DOHH2 (cell line): ENCODE measurements at regions not wholly inside any gene's neighbourhood (a gene's known extent, or its start where the extent isn't known, plus 50 kb on each side); places are given as distances from the start of the nearest gene placed in this dataset.

Source experiments
- H3F3A ChIP-seq: fragments of 200-600 bp; sonication (generic), shearing (Covaris generic); 2 replicates; pipeline ENCODE4 v1.6.0; 2016; ENCODE audit warnings: antibody characterized with exemption, mild to moderate bottlenecking; ENCODE audit not compliant: control insufficient read depth, insufficient read depth
- H3K27ac ChIP-seq: fragments of 200-600 bp; sonication (generic); 2 replicates; pipeline ENCODE4 v1.5.1; 2014; ENCODE audit warnings: low read depth, mild to moderate bottlenecking, low read length, moderate library complexity
- H3K27me3 ChIP-seq: fragments of 200-600 bp; sonication (generic); 2 replicates; pipeline ENCODE4 v1.6.1; 2014; ENCODE audit warnings: mild to moderate bottlenecking, low read length, mixed read lengths; ENCODE audit not compliant: control insufficient read depth
- H3K36me3 ChIP-seq: fragments of 200-600 bp; sonication (generic); 2 replicates; pipeline ENCODE4 v1.6.1; 2014; ENCODE audit warnings: mild to moderate bottlenecking, low read length, moderate library complexity, mixed read lengths; ENCODE audit not compliant: control insufficient read depth
- H3K4me1 ChIP-seq: fragments of 200-600 bp; sonication (generic); 2 replicates; pipeline ENCODE4 v1.6.1; 2014; ENCODE audit warnings: mild to moderate bottlenecking, low read length, mixed read lengths; ENCODE audit not compliant: control insufficient read depth
- H3K4me2 ChIP-seq: fragments of 200-600 bp; sonication (generic); 2 replicates; pipeline ENCODE4 v1.6.0; 2014; ENCODE audit warnings: mild to moderate bottlenecking, low read length, moderate library complexity
- H3K4me3 ChIP-seq: fragments of 200-600 bp; sonication (generic); 2 replicates; pipeline ENCODE4 v1.5.1; 2014; ENCODE audit warnings: mild to moderate bottlenecking, low read length, mixed read lengths
- H3K79me2 ChIP-seq: fragments of 200-600 bp; sonication (generic); 2 replicates; pipeline ENCODE4 v1.6.1; 2014; ENCODE audit warnings: mild to moderate bottlenecking, low read length, mixed read lengths; ENCODE audit not compliant: control insufficient read depth
- H3K9me2 ChIP-seq: fragments of 200-600 bp; sonication (generic); replicated peaks from 2 replicates; pipeline ENCODE4 v1.6.1; 2014; ENCODE audit warnings: mild to moderate bottlenecking, low read length, mixed read lengths; ENCODE audit not compliant: control insufficient read depth
- H3K9me3 ChIP-seq: fragments of 200-600 bp; sonication (generic); 2 replicates; pipeline ENCODE4 v1.6.1; 2014; ENCODE audit warnings: antibody characterized with exemption, low read length, mixed read lengths; ENCODE audit not compliant: control insufficient read depth, insufficient read depth
- H4K20me1 ChIP-seq: fragments of 200-600 bp; sonication (generic); 2 replicates; pipeline ENCODE4 v1.6.0; 2014; ENCODE audit warnings: low read depth, mild to moderate bottlenecking, antibody characterized with exemption, low read length, moderate library complexity; ENCODE audit not compliant: control insufficient read depth, insufficient read depth
- EZH2phosphoT487 ChIP-seq: fragments of 200-600 bp; sonication (generic); IDR thresholded peaks from 2 replicates; pipeline ENCODE4 v1.6.1; 2017; ENCODE audit warnings: borderline replicate concordance, mild to moderate bottlenecking, antibody characterized with exemption, low read length, moderate library complexity, mixed read lengths
- TF ChIP-seq, protein P1 (sequence below): fragments of 200-600 bp; sonication (generic); IDR thresholded peaks from one replicate; pipeline ENCODE4 v1.5.1; 2014; ENCODE audit warnings: antibody characterized with exemption, mild to moderate bottlenecking, low read depth, low read length; ENCODE audit not compliant: poor library complexity, severe bottlenecking

- Histone ChIP-seq H3K4me2 (no peak overlapping the region), H3K9me2 (no peaks in the 10 kb centered on the region), H3K79me2 (no peaks in the 10 kb centered on the region), H3K9me3 (no peaks in the 10 kb centered on the region), H3K36me3 (no peaks in the 10 kb centered on the region), H3K27me3 (no peaks in the 10 kb centered on the region), H4K20me1 (no peaks in the 10 kb centered on the region), H3K4me1 (no peaks in the 10 kb centered on the region), H3K27ac (no peak overlapping the region), H3F3A (no peaks in the 10 kb centered on the region), H3K4me3 (no peak overlapping the region)
- TF ChIP-seq, protein P1, sequence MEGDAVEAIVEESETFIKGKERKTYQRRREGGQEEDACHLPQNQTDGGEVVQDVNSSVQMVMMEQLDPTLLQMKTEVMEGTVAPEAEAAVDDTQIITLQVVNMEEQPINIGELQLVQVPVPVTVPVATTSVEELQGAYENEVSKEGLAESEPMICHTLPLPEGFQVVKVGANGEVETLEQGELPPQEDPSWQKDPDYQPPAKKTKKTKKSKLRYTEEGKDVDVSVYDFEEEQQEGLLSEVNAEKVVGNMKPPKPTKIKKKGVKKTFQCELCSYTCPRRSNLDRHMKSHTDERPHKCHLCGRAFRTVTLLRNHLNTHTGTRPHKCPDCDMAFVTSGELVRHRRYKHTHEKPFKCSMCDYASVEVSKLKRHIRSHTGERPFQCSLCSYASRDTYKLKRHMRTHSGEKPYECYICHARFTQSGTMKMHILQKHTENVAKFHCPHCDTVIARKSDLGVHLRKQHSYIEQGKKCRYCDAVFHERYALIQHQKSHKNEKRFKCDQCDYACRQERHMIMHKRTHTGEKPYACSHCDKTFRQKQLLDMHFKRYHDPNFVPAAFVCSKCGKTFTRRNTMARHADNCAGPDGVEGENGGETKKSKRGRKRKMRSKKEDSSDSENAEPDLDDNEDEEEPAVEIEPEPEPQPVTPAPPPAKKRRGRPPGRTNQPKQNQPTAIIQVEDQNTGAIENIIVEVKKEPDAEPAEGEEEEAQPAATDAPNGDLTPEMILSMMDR, result no peak
- TF ChIP-seq EZH2phosphoT487, result no peak
Observed at GRCh38 chr14:38850664-38851063, 252.4 kb downstream of the SEC23A start.

GRCh38 chr14:38848243-38848935 is 254.6 kb downstream of the SEC23A start:
- Histone ChIP-seq H3K4me1 (no peaks in the 10 kb centered on the region), H3K36me3 (no peaks in the 10 kb centered on the region), H3K79me2 (no peaks in the 10 kb centered on the region), H4K20me1 (no peaks in the 10 kb centered on the region), H3K4me3 (no peak overlapping the region), H3K9me2 (no peaks in the 10 kb centered on the region), H3K27me3 (no peaks in the 10 kb centered on the region), H3K9me3 (no peaks in the 10 kb centered on the region), H3K27ac (no peak overlapping the region), H3F3A (no peaks in the 10 kb centered on the region), H3K4me2 (no peak overlapping the region)
- TF ChIP-seq EZH2phosphoT487, result no peak
- TF ChIP-seq, protein P1, result no peak

- no peak overlapping the region for H3K4me2 ChIP-seq
- H3K9me3 ChIP-seq, result no peaks in the 10 kb centered on the region
- no peak overlapping the region for H3K4me3 ChIP-seq
- H3K27ac ChIP-seq, result no peak overlapping the region
- H3F3A ChIP-seq, result no peaks in the 10 kb centered on the region
- H3K9me2 ChIP-seq, result no peaks in the 10 kb centered on the region
- TF ChIP-seq, protein P1, result no peak
- TF ChIP-seq EZH2phosphoT487, result no peak
- H3K36me3 ChIP-seq, result no peaks in the 10 kb centered on the region
- no peaks in the 10 kb centered on the region for H4K20me1 ChIP-seq
- H3K4me1 ChIP-seq, result no peaks in the 10 kb centered on the region
- no peaks in the 10 kb centered on the region; the same call in 1 of the 2 replicates for H3K27me3 ChIP-seq
- H3K79me2 ChIP-seq, result no peaks in the 10 kb centered on the region
Observed at GRCh38 chr14:38847161-38847560, 255.9 kb downstream of the SEC23A start.
